ENCODE measurements at regions not wholly inside any gene's neighbourhood (a gene's known extent, or its start where the extent isn't known, plus 50 kb on each side); places are given as distances from the start of the nearest gene placed in this dataset.

GRCh38 chr7:119561751-119562150 is 711.2 kb upstream of the KCND2 start:
- no peaks in the 10 kb centered on the region for H3K9me3 ChIP-seq
- 42% methylated on average over 2 of the region's 2 CpGs for WGBS
- TF ChIP-seq POLR2A (IDR thresholded peaks at IDR 0.05) = no peak
- H3K27ac ChIP-seq = no peak overlapping the region
- H3K4me1 ChIP-seq (replicated peaks) = no peaks in the 10 kb centered on the region
- intact Hi-C loops (cut with DNase I) = no loop called here
- H3K4me3 ChIP-seq = no peak overlapping the region
- no peaks in the 10 kb centered on the region for H3K27me3 ChIP-seq (replicated peaks; ENCODE audit: insufficient read depth)
- DNase-seq (ENCODE audit: low spot score) = no peak
- no peaks in the 10 kb centered on the region for H3K36me3 ChIP-seq

GRCh38 chr7:119562839-119563238 is 710.1 kb upstream of the KCND2 start:
- intact Hi-C loops (cut with DNase I) = no loop called here
- 58% methylated on average over 3 of the region's 3 CpGs for WGBS
- no peaks in the 10 kb centered on the region for H3K36me3 ChIP-seq
- H3K27ac ChIP-seq = no peak overlapping the region
- TF ChIP-seq CTCF (IDR thresholded peaks at IDR 0.05) (no peak), POLR2A (IDR thresholded peaks at IDR 0.05) (no peak), POLR2AphosphoS5 (IDR thresholded peaks at IDR 0.05) (no peak)
- no peak overlapping the region for H3K4me3 ChIP-seq
- H3K4me1 ChIP-seq (replicated peaks) = no peaks in the 10 kb centered on the region
- no peaks in the 10 kb centered on the region for H3K9me3 ChIP-seq
- H3K27me3 ChIP-seq (replicated peaks; ENCODE audit: insufficient read depth) = no peaks in the 10 kb centered on the region
- DNase-seq (ENCODE audit: low spot score) = no peak

- no peaks in the 10 kb centered on the region for H3K4me1 ChIP-seq (replicated peaks)
- no peaks in the 10 kb centered on the region for H3K9me3 ChIP-seq
- H3K27me3 ChIP-seq (replicated peaks; ENCODE audit: insufficient read depth) = no peaks in the 10 kb centered on the region
- intact Hi-C loops (cut with DNase I) = no loop called here
- no peak overlapping the region for H3K4me3 ChIP-seq
- no peak for TF ChIP-seq POLR2AphosphoS5 (IDR thresholded peaks at IDR 0.05)
- no peak for DNase-seq (ENCODE audit: low spot score)
- 91% methylated on average over 1 of the region's 1 CpG for WGBS
- H3K27ac ChIP-seq = no peak overlapping the region
- H3K36me3 ChIP-seq = no peaks in the 10 kb centered on the region
Measured at GRCh38 chr7:119571666-119572065, 701.3 kb upstream of the KCND2 start.

GRCh38 chr7:119572132-119572531 is 700.8 kb upstream of the KCND2 start:
- TF ChIP-seq CTCF (IDR thresholded peaks at IDR 0.05) (no peak), POLR2AphosphoS5 (IDR thresholded peaks at IDR 0.05) (no peak), POLR2A (IDR thresholded peaks at IDR 0.05) (no peak)
- intact Hi-C loops (cut with DNase I) = no loop called here
- no peaks in the 10 kb centered on the region for H3K27me3 ChIP-seq (replicated peaks; ENCODE audit: insufficient read depth)
- H3K9me3 ChIP-seq = no peaks in the 10 kb centered on the region
- H3K27ac ChIP-seq = no peak overlapping the region
- no peaks in the 10 kb centered on the region for H3K36me3 ChIP-seq
- H3K4me1 ChIP-seq (replicated peaks) = no peaks in the 10 kb centered on the region
- WGBS = 77% methylated on average over 2 of the region's 4 CpGs
- DNase-seq (ENCODE audit: low spot score) = no peak
- no peak overlapping the region for H3K4me3 ChIP-seq

- H3K4me3 ChIP-seq = no peak overlapping the region
- DNase-seq (ENCODE audit: low spot score) = no peak
- 96% methylated on average over 5 of the region's 5 CpGs for WGBS
- no peaks in the 10 kb centered on the region for H3K36me3 ChIP-seq
- no peaks in the 10 kb centered on the region for H3K9me3 ChIP-seq
- no peak overlapping the region for H3K27ac ChIP-seq
- no peak for TF ChIP-seq POLR2AphosphoS5 (IDR thresholded peaks at IDR 0.05)
- no peak for TF ChIP-seq POLR2A (IDR thresholded peaks at IDR 0.05)
- no peak for TF ChIP-seq CTCF (IDR thresholded peaks at IDR 0.05)
- intact Hi-C loops (cut with DNase I) = no loop called here
- H3K27me3 ChIP-seq (replicated peaks; ENCODE audit: insufficient read depth) = no peaks in the 10 kb centered on the region
- no peaks in the 10 kb centered on the region for H3K4me1 ChIP-seq (replicated peaks)
Measured at GRCh38 chr7:119572541-119572940, 700.4 kb upstream of the KCND2 start.

- WGBS = 17% methylated on average over 2 of the region's 2 CpGs
- Histone ChIP-seq H3K9me3 (no peaks in the 10 kb centered on the region), H3K27me3 (replicated peaks; ENCODE audit: insufficient read depth) (no peaks in the 10 kb centered on the region), H3K4me1 (replicated peaks) (no peaks in the 10 kb centered on the region), H3K4me3 (no peak overlapping the region), H3K36me3 (no peaks in the 10 kb centered on the region), H3K27ac (no peak overlapping the region)
- intact Hi-C loops (cut with DNase I) = no loop called here
- DNase-seq (ENCODE audit: low spot score) = no peak
- no peak for TF ChIP-seq POLR2AphosphoS5 (IDR thresholded peaks at IDR 0.05)
Measured at GRCh38 chr7:119578116-119578515, 694.9 kb upstream of the KCND2 start.
